Ammon's horn (tissue), 1 donor: ENCODE measurements at regions not wholly inside any gene's neighbourhood (a gene's known extent, or its start where the extent isn't known, plus 50 kb on each side); places are given as distances from the start of the nearest gene placed in this dataset.
"Not testable (repeated sequence)": the region's sequence is repeated elsewhere in the genome, so short reads cannot be mapped to it uniquely, and the experiment has no call there.

Experiments used
- DNase-seq: peaks from one replicate; pipeline ENCODE4 v3.0.0-alpha.2; 2016; ENCODE audit warnings: low spot score

DNA sequence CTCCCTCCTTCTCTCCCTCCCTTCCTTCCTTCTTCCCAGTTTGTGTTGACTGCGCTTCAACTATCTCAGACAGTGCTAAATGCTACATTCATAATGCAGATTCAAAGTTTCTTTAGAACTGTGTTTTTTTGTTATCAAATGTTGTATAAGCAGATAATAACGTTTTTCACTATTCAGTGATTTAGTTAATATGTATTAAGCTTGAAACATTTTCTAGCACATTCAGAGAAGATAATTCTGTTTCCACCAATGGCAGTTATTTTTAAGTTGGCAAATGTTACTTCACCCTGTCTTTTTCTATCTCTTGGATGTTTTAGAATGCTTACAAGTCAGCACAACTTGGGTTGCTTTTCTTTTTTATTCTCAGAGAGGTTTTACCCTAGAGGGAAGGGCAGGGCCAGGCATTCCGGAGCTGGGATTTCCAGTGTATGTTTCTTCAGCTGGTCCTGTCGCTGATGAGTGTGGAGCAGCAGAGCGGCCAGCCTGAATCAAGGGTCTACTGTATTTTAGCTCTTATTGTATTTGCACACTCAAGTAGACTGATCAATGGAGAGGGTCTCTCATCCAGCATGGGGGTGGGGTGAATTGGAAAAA is 162.3 kb upstream of the ARHGAP20 start:
- DNase-seq: no peak

DNA sequence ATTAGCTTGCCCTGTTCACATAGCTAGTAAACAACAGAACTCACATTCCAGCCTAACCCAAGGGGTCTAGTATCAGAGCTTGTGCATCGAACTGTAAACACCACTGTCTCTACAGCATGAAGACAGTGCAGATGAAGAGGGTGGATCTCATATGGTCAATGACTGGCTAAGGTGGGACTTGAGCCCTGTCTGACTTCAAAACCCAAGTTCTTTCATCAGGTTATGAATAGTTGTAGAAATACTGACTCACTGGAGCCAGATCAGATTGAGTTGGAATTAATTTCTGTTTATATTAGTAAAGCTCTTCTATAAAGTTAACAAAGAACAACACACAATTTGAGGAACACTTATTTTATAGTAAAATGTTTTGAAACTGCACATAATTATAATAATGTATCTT is 161.7 kb upstream of the ARHGAP20 start:
- DNase-seq: no peak

DNA sequence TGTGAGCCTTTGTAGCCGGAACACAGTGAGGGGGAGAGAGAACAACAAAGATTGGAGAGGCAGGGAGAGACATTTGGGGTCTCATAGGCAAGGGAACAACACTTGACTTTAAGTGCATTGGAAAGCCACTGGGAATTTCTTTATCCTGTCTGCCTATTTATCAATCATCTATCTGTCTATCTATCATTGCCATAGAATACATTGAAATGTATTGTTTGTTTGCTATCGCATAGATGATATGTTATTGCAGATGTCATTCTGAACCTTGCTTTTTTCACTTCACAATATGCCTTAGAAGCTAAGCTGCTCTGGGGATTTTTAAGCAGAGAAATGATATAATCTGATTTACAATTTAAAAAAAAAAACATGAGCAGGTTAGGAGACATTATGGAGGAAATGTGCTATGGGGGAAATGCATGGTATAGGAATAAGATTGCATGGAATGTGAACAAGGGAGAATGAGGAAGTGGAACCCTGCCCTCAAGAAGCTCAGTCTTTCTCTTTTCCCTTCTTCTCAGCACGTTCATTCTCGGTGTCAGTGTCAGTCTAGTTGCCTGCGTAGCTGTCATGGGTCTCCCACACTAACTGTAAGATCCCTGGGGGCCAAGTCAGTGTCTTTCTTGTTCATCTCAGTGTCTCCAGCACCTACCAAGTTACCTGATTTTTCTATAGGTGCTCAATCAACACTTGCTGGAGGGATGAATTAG is 158.7 kb upstream of the ARHGAP20 start:
- no peak for DNase-seq

DNA sequence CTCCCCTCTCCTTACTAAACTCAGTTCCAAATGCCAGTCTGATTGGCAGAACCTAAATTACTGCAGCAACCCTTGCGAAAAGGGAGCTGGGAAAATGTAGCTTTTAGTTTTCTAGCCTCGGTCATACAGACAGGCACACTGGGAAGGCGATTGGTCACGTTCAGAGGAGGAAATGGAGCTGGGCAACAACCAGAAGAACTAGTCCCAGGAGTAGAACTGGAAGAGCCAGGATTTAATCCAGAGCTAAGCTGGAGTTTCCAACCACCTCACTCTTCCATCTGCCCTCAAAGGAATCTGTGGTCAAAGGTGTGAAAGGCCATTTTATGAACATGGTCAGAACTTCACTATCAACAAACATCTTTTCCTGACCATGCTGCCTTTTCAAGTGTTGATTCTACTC is 155.7 kb upstream of the ARHGAP20 start:
- no peak for DNase-seq

DNA sequence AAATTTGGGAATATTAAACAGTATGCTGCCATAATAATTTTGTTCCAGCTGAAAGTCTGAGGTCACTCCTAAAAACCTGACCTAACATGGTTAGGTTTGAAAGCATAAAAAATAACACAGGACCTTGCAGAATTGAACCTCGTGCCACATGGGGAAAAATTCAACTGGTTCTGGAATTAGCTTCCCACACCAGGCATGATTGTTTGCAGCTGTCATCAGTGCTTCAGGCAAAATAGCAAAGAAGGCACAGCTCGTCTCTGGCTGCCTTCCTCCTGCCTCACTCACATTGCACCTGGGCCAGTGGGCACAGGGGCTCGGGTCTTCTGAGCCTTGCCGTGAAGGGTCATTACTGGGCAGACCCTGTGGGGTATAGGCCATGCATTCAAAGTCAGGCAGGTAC is 153.8 kb upstream of the ARHGAP20 start:
- DNase-seq: no peak

DNA sequence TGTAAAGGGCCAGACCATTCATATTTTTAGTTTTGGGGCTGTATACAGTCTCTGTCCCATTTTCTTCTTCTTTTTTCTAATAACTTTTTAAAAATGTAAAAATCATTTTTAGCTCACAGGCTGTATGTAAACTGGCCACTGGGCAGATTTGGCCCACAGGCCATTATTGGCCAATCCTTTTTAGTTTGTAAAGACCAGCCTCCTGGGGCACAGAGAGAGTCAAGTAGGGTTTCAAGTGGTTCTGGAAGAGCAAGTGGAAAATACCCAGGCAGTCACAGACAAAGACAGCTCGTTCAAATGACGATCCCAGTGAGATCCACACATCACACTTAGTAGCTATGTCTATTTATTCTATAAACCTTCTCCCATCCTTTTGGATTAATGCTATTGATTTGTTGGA is 150.2 kb upstream of the ARHGAP20 start:
- no peak for DNase-seq

DNA sequence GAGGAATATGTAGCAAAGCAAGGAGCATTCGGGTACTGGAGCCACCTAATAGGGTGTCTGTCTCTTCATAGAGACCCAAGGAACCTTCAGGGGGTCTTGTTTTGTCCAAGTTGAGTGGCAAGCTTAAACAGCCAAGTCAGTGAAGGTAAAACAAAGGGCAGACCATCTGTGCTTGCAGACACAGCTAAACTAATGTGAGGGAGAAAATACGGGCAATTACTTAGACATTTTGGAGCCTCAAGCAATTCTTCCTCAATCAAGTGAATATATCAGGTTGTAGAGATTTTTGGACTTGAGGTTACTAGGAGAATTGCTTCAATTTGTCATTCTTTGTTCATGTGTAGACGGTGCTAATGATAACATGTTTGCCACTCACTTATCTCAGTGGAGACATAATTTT is 148.2 kb upstream of the ARHGAP20 start:
- DNase-seq: no peak

DNA sequence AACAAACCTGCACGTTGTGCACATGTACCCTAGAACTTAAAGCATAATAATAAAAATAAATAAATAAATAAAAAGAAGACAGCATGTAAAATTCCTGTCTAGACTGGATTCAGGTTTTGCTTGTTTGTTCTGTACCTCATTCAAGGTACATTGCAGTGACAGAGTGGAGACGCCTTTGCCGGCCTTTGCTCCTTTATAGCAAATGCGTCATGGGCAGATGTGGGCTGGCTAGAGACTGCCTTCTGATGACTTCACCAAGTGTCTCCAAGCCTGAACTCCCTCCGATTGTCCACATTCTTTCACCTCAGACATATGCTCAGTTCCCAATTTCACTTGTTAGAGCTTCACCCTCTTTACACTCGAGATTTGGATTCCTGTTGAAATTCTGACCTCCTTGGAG is 147.8 kb upstream of the ARHGAP20 start:
- no peak for DNase-seq

DNA sequence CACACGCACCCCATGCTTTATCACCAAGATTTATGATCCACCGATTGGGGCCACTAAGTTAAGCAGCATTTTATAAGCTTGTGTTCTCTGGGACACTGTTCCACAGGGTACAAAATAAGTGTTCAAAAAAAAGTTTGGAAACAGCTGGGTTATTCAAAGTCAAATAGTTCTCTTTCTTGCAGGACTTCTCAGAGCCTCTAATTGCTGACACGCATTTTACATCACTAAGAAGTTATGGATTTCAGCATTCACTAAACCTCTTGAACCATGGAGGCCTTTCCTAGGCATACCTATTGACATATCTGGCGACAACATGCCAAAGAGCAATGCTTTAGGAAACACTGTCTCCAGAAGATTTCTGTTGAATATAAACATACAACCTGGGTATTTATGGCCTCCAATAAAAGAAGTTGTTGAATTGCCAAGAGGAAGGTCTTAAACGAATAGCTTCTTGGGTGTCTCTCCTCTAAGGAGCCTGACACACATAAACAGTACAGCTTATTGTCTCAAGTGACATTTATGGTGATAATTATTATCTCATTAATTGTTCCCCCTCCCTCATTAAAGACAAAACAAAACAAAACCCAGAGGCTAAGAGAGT is 147.1 kb upstream of the ARHGAP20 start:
- DNase-seq: no peak

DNA sequence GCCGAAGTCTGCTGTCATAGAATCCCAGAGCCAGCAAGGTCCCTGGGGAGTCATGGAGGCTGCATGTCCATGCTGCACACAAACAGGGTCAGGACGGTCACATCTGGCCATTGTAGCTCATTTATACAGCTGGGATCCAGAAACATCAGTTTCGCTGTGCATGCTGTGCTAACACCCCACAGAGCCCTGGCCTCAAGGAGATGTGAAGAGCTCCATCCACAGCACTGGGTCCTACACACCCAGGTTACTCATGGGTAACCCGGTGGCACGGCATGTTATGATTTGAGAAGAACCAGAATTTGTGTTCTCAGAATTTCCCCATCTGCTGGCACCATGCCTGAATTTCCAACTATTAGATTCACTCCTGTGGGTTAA is 146.3 kb upstream of the ARHGAP20 start:
- no peak for DNase-seq

DNA sequence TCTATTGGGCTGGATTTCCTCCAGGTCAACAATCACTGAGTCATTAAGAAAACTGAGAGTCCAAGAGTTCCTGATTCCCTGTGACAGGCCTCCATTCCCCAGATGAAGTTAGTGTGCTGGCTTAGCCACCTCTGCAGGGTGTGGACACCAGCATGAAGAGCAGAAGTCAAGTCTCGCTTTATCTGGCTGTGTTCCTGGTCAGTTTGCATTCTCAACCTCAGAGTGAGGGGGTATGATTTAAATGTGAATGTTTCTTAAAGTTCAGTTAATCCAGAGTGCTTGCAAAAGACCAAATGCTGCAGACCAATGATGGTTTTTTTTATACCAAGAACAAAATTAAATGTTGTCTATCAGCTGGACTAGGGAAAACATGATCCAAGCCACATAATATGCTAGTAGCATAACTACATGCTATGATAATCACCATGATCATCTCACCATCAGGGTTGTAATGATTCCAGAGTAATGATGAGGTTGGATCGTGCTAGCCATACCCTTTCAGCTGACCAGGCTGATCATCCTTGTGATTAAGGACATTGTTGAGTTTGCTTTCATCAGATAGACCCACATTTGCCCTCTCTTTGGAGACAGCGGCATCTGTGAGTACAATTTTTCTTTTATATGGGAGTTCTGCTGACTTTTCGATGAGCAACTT is 145.8 kb upstream of the ARHGAP20 start:
- DNase-seq: no peak

DNA sequence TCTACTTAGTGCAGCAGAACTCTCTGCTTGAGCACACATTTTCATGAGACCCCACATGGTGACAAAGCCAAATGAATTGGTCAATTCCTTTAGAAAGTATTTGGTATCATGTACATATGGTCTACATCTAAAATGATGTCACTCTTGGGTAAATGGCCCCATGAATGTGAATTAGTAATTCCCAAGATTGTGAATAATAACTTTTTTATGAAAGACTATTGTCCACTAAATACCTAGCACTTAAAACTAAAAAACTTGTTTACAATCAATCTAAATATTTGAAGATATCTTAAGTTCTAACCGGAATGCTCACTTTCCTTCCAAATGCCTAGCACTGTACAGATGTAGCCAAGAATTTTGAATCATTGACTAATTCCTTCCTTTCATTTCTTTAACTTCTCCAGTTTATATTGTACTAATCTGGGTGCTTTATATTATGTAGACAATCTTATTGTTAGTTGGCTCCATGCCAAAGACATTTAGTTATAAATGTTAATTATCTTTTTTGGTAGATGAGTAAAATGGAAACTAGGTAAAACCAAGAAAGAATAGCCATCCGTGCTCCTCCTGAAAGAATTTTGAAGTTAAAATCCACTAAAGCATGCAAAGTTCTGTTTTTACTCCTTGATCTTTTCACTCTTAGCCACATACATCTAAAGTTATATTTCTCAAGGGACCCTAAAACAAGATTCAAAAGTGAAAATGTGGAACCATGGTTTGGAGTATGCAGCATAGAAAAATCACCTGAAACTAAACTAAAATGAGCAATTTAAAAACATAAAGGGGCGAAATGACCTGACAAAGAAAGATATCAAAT is 145.0 kb upstream of the ARHGAP20 start:
- DNase-seq: no peak

DNA sequence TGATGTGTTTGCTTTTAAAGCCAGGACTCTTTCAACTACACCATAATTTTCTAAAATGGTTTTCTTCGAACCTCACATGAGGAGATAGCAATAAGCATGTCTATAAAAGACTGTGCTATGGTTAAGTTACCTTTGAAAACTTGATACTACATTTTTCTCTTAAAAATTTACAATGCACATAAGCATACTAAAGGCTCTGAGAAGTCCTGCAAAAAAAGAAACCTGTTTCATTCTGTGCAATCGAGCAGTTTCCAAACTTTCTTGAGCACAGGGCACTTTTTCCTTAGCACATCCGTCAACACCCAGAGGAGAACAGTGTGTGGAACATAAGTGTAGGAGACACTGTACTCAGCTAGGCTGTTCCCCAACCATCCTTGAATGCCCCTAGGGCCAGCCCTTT is 144.1 kb upstream of the ARHGAP20 start:
- DNase-seq: no peak

DNA sequence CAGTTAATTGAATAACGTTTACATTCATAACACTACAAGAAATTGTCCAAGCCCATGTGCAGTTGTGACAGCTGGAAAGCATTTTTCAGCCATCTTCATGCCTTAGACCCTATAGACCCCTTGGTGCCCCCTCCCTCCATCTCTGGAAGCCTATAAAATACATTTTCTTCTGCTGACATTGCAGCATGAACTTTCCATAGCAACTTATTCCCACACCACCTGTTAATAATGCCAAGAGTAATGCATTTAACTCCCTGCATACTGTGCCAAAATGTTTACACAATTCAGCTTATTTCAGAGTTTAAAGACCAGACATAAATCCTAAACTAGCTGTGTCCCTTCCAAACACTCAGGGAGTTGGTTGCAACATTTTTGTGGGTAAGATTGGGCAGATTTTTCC is 143.0 kb upstream of the ARHGAP20 start:
- no peak for DNase-seq

DNA sequence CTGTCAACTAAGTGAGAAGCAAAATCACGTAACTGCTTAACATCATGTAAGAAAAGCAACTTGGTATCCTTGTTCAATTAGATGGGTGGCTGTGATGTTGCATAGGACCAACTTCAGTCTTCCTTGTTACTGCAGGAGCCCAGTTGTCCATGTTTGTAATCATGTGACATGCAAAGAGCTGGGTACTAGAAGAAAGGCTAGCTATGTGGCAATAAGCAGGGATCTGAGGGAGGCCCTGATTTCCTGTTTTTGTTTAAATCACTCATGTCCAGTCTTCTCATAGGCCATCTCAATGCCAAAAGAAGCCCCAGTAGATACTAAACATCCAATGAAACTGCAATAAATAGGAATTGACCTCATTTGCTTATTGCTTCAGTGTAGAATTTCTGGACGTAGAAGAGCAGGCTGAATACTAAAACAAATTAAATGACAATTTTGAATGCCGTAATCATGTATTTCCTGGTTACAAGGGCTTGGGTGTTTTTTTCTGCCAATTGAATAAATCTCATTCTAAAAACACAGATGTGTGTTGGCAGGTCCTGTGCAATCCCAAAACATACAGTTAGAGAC is 140.8 kb upstream of the ARHGAP20 start:
- DNase-seq: no peak

DNA sequence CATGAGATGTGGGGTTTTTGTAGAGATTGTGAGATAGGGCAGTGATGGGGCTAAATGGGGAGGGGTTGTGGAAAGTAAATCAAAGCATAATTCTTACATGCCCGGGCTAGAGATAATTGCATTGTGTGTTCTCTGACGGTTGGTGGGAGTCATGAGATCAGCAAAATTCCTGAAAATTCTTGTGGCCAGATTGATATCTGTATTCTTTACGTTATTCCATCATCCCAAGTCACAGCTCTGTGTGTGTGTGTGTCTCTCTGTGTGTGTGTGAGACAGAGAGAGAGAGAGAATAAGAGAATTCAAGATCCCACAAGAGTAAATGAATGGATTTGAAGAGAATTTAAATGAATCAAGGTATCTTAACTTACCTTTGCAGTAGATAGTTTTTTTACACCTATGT is 138.6 kb upstream of the ARHGAP20 start:
- no peak for DNase-seq

DNA sequence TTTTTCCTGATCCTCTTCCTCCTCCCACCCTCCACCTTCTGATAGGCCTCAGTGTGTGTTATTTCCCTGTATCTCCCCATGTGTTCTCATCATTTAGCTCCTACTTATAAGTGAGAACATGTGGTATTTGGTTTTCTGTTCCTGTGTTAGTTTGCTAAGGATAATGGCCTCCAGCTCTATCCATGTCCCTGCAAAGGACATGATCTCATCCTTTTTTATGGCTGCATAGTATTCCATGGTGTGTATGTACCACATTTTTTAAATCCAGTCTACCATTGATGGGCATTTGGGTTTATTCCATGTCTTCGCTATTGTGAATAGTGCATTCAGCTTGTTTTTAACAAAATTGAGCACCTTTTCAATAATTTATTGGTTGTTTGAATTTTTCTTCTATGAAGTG is 130.8 kb upstream of the ARHGAP20 start:
- DNase-seq: not testable (repeated sequence)

DNA sequence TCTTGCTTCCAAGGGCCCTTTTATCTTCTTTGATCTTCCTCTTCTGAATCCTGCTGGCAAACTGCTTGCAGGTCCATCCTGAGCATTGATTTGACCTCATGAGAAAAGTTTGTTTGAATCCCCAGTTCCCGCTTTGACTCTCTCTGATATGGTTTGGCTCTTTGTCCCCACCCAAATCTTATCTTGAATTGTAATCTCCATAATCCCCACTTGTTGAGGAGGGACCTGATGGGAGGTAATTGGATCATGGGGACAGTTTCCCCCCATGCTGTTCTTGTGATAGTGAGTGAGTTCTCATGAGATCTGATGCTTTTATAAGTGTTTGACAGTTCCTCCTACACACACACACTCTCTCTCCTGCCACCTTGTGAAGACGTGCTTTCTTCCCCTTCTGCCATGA is 126.6 kb upstream of the ARHGAP20 start:
- no peak for DNase-seq

DNA sequence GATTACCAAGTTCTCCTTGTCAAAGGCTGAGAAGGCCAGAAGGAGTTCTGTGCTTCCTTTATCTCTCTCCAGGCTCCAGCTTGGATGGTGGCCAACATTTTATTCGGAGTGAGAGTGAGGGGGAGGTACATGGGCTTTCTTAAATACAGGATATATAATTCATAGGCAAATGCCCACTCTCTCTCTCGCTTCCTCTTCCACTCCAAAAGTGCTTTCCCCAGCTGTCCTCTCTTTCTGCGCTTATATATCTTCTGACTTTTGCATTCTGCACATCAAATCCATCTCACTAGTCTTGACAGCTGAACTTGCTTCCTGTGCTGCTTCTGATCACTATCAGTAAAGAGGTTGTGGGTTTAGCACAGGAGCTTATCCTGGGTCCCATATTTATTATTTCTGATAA is 125.4 kb upstream of the ARHGAP20 start:
- no peak for DNase-seq

DNA sequence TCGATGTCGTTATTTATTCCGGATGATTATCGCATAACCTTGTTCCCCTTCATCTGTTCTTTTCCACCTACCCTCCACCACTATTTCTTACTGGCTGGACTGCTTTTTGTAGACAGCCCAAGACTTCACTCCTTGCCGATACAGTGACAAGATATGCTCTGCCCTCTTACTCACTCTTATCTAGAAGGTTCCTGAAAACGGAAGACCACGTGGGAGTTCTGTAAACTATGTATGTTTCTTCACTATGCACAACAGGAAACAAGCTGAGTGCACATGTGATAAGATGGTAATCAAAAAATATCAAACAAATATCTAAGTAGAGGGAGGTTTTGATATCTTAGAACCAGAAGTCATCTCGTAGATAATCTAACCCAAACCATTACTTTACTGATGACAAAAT is 122.9 kb upstream of the ARHGAP20 start:
- DNase-seq: no peak

DNA sequence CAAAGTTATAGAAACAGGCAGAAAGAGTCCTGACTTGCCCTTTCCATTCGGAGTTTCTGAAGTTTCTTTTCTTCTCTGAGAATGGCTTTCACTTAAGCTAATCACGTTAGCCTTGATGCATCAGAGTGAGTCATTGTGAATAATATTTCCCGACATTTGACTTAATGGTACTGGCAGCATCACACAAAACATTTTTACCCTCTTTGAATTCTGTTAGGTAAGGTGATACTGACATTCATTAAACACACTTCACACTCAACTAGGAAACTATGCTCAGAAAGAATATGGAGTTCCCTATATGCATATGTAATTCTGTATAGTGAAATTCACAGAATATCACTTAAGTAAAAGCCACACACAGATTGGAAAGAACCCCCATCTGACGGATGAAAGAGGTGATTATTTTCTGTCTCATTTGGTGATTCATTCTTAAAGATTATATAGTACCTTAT is 120.8 kb upstream of the ARHGAP20 start:
- DNase-seq: no peak

DNA sequence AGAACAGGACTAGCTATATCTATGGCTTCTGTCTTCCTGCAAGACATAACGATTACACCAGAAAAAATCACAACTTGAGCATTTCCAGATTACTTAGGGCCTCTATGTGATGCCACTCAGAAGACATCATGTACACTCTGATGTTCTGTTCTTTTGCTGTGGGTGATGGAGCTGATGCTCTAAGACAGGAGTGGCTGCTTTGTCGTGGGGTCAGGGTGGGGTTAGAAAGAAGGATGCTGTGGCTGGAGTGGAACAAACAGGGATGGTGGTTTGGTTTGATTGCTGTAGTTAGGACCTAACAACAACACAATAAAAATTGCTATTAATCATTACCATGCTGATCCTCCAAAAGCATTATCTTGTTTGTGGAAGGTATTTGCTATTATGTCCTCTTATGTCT is 120.3 kb upstream of the ARHGAP20 start:
- no peak for DNase-seq
